Right cardiac atrium (tissue), 5 donors: ENCODE measurements at regions not wholly inside any gene's neighbourhood (a gene's known extent, or its start where the extent isn't known, plus 50 kb on each side); places are given as distances from the start of the nearest gene placed in this dataset.
"Not testable (repeated sequence)": the region's sequence is repeated elsewhere in the genome, so short reads cannot be mapped to it uniquely, and the experiment has no call there.

Experiments used
- ATAC-seq, 2 donors: fragments of 200-7000 bp; cut with Tn5 transposase; one replicate each; pipeline versions ENCODE4 v1.8.0 to v1.9.1; 2020; ENCODE audit warnings: moderate library complexity in 2 of 2, mild to moderate bottlenecking in 1 of 2
- DNase-seq, 3 donors: peaks; one replicate each; pipeline ENCODE4 v3.0.0-alpha.2; 2020
- H3K27ac ChIP-seq: one replicate; pipeline ENCODE4 v1.5.1; 2013; ENCODE audit warnings: mild to moderate bottlenecking, low read length, control low read depth, moderate library complexity
- H3K27me3 ChIP-seq: one replicate; pipeline ENCODE4 v1.6.1; 2013; ENCODE audit not compliant: control insufficient read depth, insufficient read depth
- H3K4me1 ChIP-seq: one replicate; pipeline ENCODE4 v1.6.1; 2013; ENCODE audit warnings: low read length; ENCODE audit not compliant: control insufficient read depth, insufficient read depth
- H3K4me3 ChIP-seq: one replicate; pipeline ENCODE4 v1.5.1; 2013; ENCODE audit warnings: low read length, control low read depth
- H3K9me3 ChIP-seq: one replicate; pipeline ENCODE4 v1.6.1; 2013; ENCODE audit warnings: low read length; ENCODE audit not compliant: control insufficient read depth
- WGBS: extraction: QIAGEN DNeasy Blood & Tissue Kit; methylation state at CpG from one replicate; pipeline ENCODE4 v1.1.7; 2013; 5-methylcytosine and 5-hydroxymethylcytosine counted together
- intact Hi-C, 4 donors: fragments of 100-400 bp; cut with DNase I; formaldehyde crosslinking; loops; one replicate each; pipeline versions ENCODE4 v1.11.0 to v1.14.0; 2022 to 2023
- donor health status: healthy with polysubstance abuse.
- donor health status: DM: no; HTN: yes; CAD: no.
- donor health status: DM: no; HTN: no; CAD: no.
- donor health status: DM: no; HTN: yes; CAD: no; lungs with severe emphysema.
- donor health status: DM: yes; HTN: yes; CAD: no.

DNA sequence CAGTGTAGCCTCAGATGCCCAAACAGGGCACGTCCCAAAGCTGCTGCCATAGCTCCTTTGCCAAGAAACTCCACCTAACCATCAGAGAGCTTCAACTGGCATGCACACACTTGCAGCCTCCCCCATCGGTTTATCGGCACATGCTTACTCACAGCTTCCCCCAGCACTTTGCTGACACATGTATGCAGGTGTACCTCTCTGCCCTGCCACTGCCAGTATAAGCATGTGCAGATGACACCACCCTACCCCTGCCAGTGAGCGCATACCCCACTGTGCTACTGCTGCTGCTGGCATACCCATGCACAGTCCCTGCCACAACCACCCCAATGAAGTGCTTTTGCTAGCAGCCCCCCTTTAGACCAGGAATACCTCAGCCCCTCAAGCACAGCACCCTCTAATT lies 1231.0 kb downstream of the DSC3 start:
- intact Hi-C loops = no loop called here
- Histone ChIP-seq H3K9me3 (no peaks in the 10 kb centered on the region), H3K27ac (no peak overlapping the region), H3K4me1 (no peaks in the 10 kb centered on the region), H3K27me3 (no peaks in the 10 kb centered on the region), H3K4me3 (no peak overlapping the region)
- DNase-seq (no peak), ATAC-seq (no peak)
- 91% methylated on average over 4 of the region's 4 CpGs for WGBS

DNA sequence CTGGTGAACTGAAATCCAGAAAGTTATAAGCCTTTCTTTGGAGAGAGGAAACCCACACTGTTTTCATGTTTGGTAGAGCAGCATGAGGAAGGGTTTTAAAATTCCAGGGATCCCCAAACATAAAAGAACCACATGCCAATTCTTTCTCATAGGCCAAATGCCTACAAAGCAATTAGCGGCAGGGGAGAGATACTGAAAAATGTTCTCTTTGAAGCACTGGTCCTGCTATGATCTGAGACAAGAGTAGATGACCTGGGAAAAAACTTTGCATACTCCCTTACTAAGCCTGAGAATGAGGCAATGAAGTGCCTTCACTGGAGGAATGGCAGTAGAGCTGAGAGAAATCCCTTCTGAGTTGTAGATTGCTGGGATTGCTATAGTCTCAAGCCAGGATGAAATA lies 1261.7 kb downstream of the DSC3 start:
- DNase-seq (no peak), ATAC-seq (no peak)
- no peaks in the 10 kb centered on the region for H3K9me3 ChIP-seq
- no peaks in the 10 kb centered on the region for H3K4me1 ChIP-seq
- H3K27me3 ChIP-seq = no peaks in the 10 kb centered on the region
- no peak overlapping the region for H3K4me3 ChIP-seq
- intact Hi-C loops = loop anchor here in 1 of 4 donors (10.0 kb wide), 1 partner anchor 846 kb away; no protein-coding TSS in a partner anchor
- WGBS = 64% methylated on average over 1 of the region's 1 CpG
- no peak overlapping the region for H3K27ac ChIP-seq

DNA sequence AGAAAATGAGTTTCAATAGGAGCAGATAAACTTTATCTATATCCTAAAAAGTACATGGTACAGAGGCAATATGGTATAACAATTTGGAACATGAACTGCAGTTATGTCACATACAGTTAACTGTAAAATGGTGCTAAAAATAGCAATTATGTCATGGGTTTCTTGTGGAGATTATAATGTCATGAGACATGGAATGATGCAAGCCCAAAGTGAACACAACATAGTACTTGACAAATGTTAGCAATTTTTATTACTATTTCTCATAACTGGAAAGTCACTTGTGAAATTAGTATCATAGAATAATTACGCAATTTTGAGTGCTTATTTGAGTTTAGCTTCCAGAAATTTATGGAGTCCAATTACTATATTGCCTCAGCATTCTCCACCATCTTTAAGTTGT lies 1263.4 kb downstream of the DSC3 start:
- ATAC-seq = no peak
- H3K27ac ChIP-seq = no peak overlapping the region
- no peak for DNase-seq
- no peaks in the 10 kb centered on the region for H3K9me3 ChIP-seq
- intact Hi-C loops = no loop called here
- no peak overlapping the region for H3K4me3 ChIP-seq
- H3K4me1 ChIP-seq = no peaks in the 10 kb centered on the region
- 86% methylated on average over 1 of the region's 1 CpG for WGBS
- H3K27me3 ChIP-seq = no peaks in the 10 kb centered on the region

DNA sequence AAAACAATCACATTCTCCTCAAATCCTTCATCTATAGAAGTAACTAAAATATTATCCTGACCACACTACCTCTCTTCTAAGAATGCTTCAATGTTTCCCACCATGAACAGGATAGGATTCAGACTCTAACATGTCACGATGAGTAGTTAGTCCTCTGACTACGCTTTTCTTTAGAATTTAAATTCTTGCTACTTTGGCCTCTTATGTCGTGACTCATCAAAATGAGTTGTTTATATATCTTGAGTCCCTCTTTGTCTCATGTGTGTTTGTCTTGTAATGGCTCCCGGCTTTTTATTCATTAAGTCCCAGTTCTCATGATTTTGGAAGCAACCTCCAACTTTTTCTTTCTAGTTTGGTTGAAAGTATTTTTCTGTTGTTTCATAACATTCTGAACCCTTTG lies 1289.2 kb downstream of the DSC3 start:
- Histone ChIP-seq H3K9me3 (no peaks in the 10 kb centered on the region), H3K4me3 (no peak overlapping the region), H3K27me3 (no peaks in the 10 kb centered on the region), H3K4me1 (no peaks in the 10 kb centered on the region), H3K27ac (no peak overlapping the region)
- ATAC-seq = no peak
- intact Hi-C loops = no loop called here
- DNase-seq = no peak
- WGBS = 87% methylated on average over 4 of the region's 4 CpGs

DNA sequence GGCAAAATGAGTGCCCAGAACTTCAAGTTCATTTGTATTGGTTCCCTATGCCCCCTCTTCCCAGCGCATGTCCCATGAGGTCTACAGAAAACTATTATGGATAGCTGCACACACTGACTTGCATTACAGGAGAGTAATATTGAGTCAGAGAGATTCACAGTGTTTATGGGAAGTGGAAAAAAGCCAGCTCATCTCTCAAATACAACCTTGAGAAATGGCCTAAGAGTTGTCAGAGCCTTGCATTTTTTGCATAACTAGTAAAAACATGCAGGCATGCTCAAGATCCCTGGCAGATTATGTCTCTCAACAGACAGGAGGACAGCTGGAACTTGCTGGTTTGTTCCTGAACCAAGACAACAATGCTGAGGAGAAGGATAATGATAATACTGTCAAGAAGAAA lies 1292.8 kb downstream of the DSC3 start:
- DNase-seq (no peak), ATAC-seq (no peak)
- no peaks in the 10 kb centered on the region for H3K9me3 ChIP-seq
- intact Hi-C loops = no loop called here
- no peak overlapping the region for H3K27ac ChIP-seq
- WGBS = 88% methylated on average over 1 of the region's 1 CpG
- H3K4me1 ChIP-seq = no peaks in the 10 kb centered on the region
- H3K4me3 ChIP-seq = no peak overlapping the region
- H3K27me3 ChIP-seq = no peaks in the 10 kb centered on the region

DNA sequence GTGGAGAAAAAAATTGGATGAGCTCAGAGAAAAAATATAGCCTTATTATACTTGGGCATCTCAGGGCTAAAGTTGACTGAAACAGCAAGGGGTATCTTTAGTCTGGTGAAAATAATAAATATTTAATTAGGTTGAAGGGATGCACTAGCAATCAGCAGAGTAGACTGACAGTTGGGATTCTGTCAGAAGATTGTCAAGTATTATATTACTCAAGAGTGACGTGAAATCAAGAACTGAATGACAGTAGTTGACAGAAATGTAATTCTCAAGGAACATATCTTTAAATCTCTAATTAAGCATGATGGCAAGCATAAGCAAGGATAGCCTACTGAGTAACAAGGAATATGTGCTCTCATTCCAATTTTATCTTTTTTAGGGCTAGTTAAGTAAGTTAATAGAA lies 1301.1 kb downstream of the DSC3 start:
- no peaks in the 10 kb centered on the region for H3K9me3 ChIP-seq
- no peaks in the 10 kb centered on the region for H3K4me1 ChIP-seq
- ATAC-seq (no peak), DNase-seq (no peak)
- H3K4me3 ChIP-seq = no peak overlapping the region
- H3K27me3 ChIP-seq = no peaks in the 10 kb centered on the region
- 82% methylated on average over 1 of the region's 1 CpG for WGBS
- no peak overlapping the region for H3K27ac ChIP-seq
- intact Hi-C loops = no loop called here

DNA sequence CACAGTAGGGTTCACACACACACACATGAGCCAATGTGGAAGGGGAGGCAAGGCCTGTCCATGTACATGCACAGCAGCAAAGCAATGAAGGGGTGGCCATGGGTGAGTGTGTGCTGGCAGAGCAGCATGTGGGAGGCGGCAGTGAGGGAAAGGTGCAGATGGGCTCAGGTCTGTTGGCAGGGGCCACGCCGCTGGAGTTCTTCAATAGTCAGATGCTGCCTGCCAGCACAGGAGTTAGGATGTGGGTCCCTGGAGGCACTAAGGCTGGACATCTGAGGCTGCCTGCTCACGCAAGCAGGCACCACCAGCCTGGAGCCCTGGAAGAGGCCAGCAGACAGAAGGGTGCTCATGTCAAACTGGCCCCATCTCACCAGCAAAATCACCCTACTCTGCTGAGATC lies 1304.9 kb downstream of the DSC3 start:
- no peak overlapping the region for H3K4me3 ChIP-seq
- 87% methylated on average over 4 of the region's 4 CpGs for WGBS
- H3K4me1 ChIP-seq = no peaks in the 10 kb centered on the region
- DNase-seq (no peak), ATAC-seq (no peak)
- H3K9me3 ChIP-seq = no peaks in the 10 kb centered on the region
- intact Hi-C loops = no loop called here
- H3K27ac ChIP-seq = no peak overlapping the region
- H3K27me3 ChIP-seq = no peaks in the 10 kb centered on the region

DNA sequence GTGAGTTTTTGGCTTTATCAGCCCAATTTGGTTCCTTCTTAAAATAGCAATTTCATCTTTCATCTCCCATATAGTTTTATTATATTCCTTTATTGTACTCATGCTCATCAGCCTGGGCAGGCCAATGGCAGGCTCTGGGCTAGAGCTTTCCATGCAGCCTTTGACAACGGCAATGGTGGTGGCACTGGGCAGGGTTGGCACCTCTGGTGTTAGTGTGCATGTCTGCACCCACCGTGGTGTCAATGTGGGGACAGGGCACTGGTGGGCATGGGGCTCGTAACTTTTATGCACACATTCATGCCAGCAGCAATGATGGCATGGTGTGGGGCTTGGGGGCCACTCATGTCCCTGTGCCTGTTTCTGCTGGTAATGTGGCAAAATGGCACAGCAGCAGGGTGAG lies 1305.4 kb downstream of the DSC3 start:
- Histone ChIP-seq H3K9me3 (no peaks in the 10 kb centered on the region), H3K27me3 (no peaks in the 10 kb centered on the region), H3K27ac (no peak overlapping the region), H3K4me3 (no peak overlapping the region), H3K4me1 (no peaks in the 10 kb centered on the region)
- intact Hi-C loops = no loop called here
- 56% methylated on average over 3 of the region's 3 CpGs for WGBS
- DNase-seq (no peak), ATAC-seq (no peak)

DNA sequence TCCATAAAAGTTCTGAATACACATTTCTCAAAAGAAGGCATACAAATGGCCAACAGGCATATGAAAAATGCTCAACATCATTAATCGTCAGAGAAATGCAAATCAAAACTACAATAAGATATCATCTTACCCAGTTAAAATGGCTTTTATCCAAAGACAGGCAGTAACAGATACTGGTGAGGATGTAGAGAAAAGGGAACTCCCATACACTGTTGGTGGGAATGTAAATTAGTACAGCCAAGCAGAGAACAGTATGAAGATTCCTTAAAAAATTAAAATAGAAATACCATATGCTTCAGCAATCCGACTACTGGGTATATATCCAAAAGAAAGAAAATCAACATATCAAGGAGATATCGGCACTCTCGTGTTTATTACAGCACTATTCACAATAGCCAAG lies 1312.5 kb downstream of the DSC3 start:
- no peaks in the 10 kb centered on the region for H3K9me3 ChIP-seq

DNA sequence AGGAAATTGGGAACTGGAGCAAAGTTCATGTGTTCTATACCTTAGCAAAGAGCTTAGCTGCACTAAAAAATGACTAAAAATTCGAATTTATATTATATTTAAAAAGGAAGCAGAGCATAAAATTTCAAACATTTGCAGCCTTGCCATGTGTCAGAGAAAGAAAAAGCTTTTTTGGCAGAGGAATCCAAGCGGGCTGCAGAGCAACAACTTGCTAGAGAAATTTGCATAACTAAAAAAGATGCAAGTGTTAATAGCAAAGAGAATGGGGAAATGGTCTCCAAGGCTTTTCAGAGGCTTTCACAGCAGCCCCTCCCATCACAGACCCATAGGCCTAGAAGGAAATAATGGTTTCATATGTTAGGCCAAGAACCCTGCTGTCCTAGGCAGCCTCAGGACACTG lies 1315.9 kb downstream of the DSC3 start:
- no peak overlapping the region for H3K4me3 ChIP-seq
- H3K27me3 ChIP-seq = no peaks in the 10 kb centered on the region
- WGBS = 35% methylated on average over 2 of the region's 2 CpGs
- no peak for DNase-seq
- intact Hi-C loops = loop anchor here in 1 of 4 donors (10.0 kb wide), 1 partner anchor 108 kb away; no protein-coding TSS in a partner anchor
- no peak overlapping the region for H3K27ac ChIP-seq
- ATAC-seq = no peak
- no peaks in the 10 kb centered on the region for H3K9me3 ChIP-seq
- H3K4me1 ChIP-seq = no peaks in the 10 kb centered on the region

More for the DNA sequence above, 1312.5 kb downstream of the DSC3 start:
- intact Hi-C loops = loop anchor here in 1 of 4 donors (5.0 kb wide), 1 partner anchor 53 kb away; no protein-coding TSS in a partner anchor
- Histone ChIP-seq H3K4me3 (no peak overlapping the region), H3K27me3 (no peaks in the 10 kb centered on the region), H3K27ac (no peak overlapping the region), H3K4me1 (no peaks in the 10 kb centered on the region)
- no peak for DNase-seq
- no peak for ATAC-seq
- 82% methylated on average over 4 of the region's 4 CpGs for WGBS

DNA sequence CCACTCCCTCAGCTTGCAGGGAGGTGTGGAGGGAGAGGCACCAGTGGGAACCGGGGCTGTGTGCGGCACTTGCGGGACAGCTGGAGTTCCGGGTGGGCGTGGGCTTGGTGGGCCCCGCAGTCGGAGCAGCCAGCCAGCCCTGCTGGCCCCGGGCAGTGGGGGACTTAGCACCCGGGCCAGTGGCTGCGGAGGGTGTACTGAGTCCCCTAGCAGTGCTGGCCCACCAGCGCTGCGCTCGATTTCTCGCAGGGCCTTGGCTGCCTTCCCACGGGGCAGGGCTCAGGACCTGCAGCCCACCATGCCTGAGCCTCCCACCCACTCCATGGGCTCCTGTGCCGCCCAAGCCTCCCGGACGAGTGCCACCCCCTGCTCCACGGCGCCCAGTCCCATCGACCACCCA lies 1319.1 kb downstream of the DSC3 start:
- not testable (repeated sequence) for ATAC-seq, H3K4me1 ChIP-seq, H3K9me3 ChIP-seq, H3K4me3 ChIP-seq, H3K27me3 ChIP-seq, H3K27ac ChIP-seq
- WGBS = 91% methylated on average over 21 of the region's 21 CpGs
- DNase-seq = peak in 1 of 3 donors; percentile 45
- intact Hi-C loops = loop anchor here in 1 of 4 donors (10.0 kb wide), 1 partner anchor 111 kb away; no protein-coding TSS in a partner anchor

DNA sequence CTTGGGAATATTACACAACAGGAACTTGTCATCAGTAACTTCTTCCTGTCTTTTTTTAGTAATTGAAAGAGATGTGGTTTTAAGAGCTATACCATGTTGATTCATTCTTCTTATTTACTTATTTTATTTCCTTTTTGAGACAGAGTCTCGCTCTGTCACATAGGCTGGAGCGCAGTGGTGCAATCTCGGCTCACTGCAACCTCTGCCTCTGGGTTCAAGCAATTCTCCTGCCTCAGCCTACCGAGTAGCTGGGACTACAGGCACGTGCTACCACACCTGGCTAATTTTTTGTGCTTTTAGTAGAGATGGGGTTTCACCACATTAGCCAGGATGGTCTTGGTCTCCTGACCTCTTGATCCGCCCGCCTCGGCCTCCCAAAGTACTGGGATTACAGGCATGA lies 1326.6 kb downstream of the DSC3 start:
- H3K4me1 ChIP-seq, ATAC-seq, H3K9me3 ChIP-seq, H3K27ac ChIP-seq, intact Hi-C loops, H3K27me3 ChIP-seq, H3K4me3 ChIP-seq, DNase-seq: not testable (repeated sequence)
- WGBS = 88% methylated on average over 8 of the region's 8 CpGs
